Lung (tissue), 11 donors: ENCODE measurements at regions not wholly inside any gene's neighbourhood (a gene's known extent, or its start where the extent isn't known, plus 50 kb on each side); places are given as distances from the start of the nearest gene placed in this dataset.
A peak's percentile ranks its signal among the peaks of the same experiment; 100 is the strongest.

ENCODE experiments used
- ATAC-seq: fragments of 200-7000 bp; cut with Tn5 transposase; one replicate; pipeline ENCODE4 v1.9.1; 2020; ENCODE audit warnings: moderate number of reproducible peaks; ENCODE audit not compliant: insufficient read depth, low FRiP score
- DNase-seq, 3 donors: peaks; one replicate each; pipeline ENCODE4 v3.0.0-alpha.2; 2013 to 2017
- H3K27ac ChIP-seq, 2 donors: one replicate each; pipeline ENCODE4 v1.5.1; 2013; ENCODE audit warnings: mild to moderate bottlenecking in 2 of 2, moderate library complexity in 2 of 2, control low read depth in 1 of 2, inconsistent platforms in 1 of 2, low read depth in 1 of 2, low read length in 1 of 2
- H3K27me3 ChIP-seq, 3 donors: one replicate each; pipeline ENCODE4 v1.5.1; 2013; ENCODE audit warnings: low read length in 2 of 3; ENCODE audit not compliant: control insufficient read depth in 3 of 3, insufficient read depth in 3 of 3
- H3K36me3 ChIP-seq, 4 donors: one replicate each; pipeline ENCODE4 v1.5.1; 2013; ENCODE audit warnings: low read length in 4 of 4, mild to moderate bottlenecking in 1 of 4, moderate library complexity in 1 of 4; ENCODE audit not compliant: control insufficient read depth in 4 of 4, insufficient read depth in 4 of 4
- H3K4me1 ChIP-seq, 5 donors: one replicate each; pipeline ENCODE4 v1.5.1; 2013; ENCODE audit warnings: low read length in 5 of 5, mild to moderate bottlenecking in 2 of 5, moderate library complexity in 1 of 5; ENCODE audit not compliant: control insufficient read depth in 5 of 5, insufficient read depth in 5 of 5
- H3K4me3 ChIP-seq: one replicate; pipeline ENCODE4 v1.5.1; 2013; ENCODE audit warnings: mild to moderate bottlenecking, control low read depth, moderate library complexity
- H3K9ac ChIP-seq, 2 donors: one replicate each; pipeline ENCODE4 v1.5.1; 2013; ENCODE audit warnings: low read length in 2 of 2, control low read depth in 1 of 2; ENCODE audit not compliant: insufficient read depth in 1 of 2
- H3K9me3 ChIP-seq, 4 donors: one replicate each; pipeline ENCODE4 v1.5.1; 2013; ENCODE audit warnings: low read length in 3 of 4, mild to moderate bottlenecking in 1 of 4, moderate library complexity in 1 of 4; ENCODE audit not compliant: control insufficient read depth in 4 of 4, insufficient read depth in 3 of 4
- WGBS, 2 donors: extraction: QIAGEN DNeasy Blood & Tissue Kit; methylation state at CpG; one replicate each; pipeline ENCODE4 v1.1.7; 2013; 5-methylcytosine and 5-hydroxymethylcytosine counted together
- TF ChIP-seq, protein P1 (sequence below): IDR thresholded peaks from 2 replicates; pipeline ENCODE4 v1.5.1; 2012; ENCODE audit warnings: mild to moderate bottlenecking; ENCODE audit errors: control extremely low read depth, extremely low read depth
- donor health status: control.
- donor health status: control.
- donor health status: Bipolar disorder and iron deficiency.
- donor health status: healthy.
- donor health status: DM: yes; HTN: yes; CAD: no.

DNA sequence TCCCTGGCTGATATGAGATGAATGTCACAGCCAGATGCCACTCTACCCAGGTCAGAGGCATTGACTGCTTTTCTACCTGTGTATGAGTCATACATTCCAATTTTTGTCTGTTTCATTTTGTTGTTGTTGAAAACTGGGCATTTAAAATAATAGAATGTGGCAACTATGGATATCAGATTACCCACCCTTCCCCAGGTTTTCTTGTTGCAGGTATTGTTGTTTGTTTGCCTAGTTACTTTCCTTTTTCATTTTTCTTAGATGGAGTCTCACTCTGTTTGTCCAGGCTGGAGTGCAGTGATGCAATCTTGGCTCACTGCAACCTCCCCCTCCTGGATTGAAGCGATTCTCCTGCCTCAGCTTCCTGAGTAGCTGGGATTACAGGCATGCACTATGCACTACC is 70.2 kb downstream of the LRRC30 start:
- no peak for ATAC-seq

DNA sequence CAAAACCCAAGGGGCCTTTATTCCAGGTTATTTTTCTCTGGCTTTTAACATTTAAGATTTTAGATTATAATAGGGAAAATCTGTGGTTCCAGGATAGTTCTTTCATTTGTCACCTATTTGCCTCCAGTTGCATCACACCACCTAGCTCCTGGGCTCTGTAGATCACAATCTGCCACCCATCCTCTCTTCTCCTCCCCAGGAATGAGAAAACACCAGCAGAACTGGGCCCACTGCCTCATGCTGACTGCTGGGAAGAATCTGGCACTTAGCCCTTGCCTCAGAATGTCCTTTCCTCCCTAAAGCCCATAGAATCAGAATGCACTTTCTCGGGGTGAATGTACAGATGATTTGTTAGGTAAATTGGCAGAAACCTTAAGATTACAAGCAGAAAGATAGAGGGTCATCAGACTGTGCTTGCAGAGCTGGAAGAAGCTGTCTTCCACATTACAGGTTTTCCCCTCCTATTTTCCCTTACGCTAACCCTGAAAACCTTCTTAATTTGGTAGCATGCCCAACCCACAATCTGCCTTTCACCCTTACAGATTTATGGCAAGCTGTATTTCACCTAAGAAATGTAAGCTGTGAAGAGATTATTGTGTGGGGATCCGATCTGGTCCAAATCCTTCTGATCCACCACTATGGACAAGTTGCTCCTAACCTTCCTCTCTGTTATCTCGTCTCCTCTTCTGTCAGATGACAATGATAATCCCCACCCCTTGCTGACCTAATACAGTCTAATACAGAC is 72.6 kb downstream of the LRRC30 start:
- no peaks in the 10 kb centered on the region for H3K36me3 ChIP-seq
- 57 to 60% methylated on average over 4 of the region's 4 CpGs for WGBS, 2 donors
- no peak overlapping the region for H3K9ac ChIP-seq
- no peaks in the 10 kb centered on the region for H3K4me1 ChIP-seq
- peaks cover 0 to 5% (median 3%) of the 10 kb centered on the region in 4 donors for H3K9me3 ChIP-seq
- no peak overlapping the region for H3K27ac ChIP-seq
- ATAC-seq (no peak), DNase-seq (peak in 1 of 3 donors; percentile 15)
- H3K4me3 ChIP-seq: no peak overlapping the region
- no peaks in the 10 kb centered on the region for H3K27me3 ChIP-seq
- TF ChIP-seq, protein P1, sequence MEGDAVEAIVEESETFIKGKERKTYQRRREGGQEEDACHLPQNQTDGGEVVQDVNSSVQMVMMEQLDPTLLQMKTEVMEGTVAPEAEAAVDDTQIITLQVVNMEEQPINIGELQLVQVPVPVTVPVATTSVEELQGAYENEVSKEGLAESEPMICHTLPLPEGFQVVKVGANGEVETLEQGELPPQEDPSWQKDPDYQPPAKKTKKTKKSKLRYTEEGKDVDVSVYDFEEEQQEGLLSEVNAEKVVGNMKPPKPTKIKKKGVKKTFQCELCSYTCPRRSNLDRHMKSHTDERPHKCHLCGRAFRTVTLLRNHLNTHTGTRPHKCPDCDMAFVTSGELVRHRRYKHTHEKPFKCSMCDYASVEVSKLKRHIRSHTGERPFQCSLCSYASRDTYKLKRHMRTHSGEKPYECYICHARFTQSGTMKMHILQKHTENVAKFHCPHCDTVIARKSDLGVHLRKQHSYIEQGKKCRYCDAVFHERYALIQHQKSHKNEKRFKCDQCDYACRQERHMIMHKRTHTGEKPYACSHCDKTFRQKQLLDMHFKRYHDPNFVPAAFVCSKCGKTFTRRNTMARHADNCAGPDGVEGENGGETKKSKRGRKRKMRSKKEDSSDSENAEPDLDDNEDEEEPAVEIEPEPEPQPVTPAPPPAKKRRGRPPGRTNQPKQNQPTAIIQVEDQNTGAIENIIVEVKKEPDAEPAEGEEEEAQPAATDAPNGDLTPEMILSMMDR: no peak

More for the DNA sequence above, 70.2 kb downstream of the LRRC30 start:
- Histone ChIP-seq H3K9ac (no peak overlapping the region), H3K4me3 (no peak overlapping the region), H3K27me3 (no peaks in the 10 kb centered on the region), H3K27ac (no peak overlapping the region), H3K4me1 (no peaks in the 10 kb centered on the region), H3K9me3 (peaks cover 0 to 3% (median 3%) of the 10 kb centered on the region in 4 donors), H3K36me3 (no peaks in the 10 kb centered on the region)
- DNase-seq: no peak
- TF ChIP-seq, protein P1: no peak
- 50 to 86% methylated on average over 1 of the region's 1 CpG for WGBS, 2 donors

DNA sequence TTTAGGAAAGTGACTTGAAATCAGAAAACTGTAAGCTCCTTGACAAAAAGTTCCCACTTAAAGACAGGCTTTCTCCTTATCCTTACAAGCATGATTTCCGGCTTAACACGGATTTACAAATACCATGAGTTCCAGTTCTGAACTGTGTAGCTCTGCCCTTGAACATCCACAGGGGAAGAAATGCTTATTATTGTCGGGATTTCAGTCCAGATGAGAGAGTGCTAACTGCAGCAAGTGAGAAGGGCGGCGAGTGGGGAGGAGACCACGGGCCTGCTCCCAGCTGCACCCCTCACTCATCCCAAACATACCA is 73.1 kb downstream of the LRRC30 start:
- H3K27ac ChIP-seq: no peak overlapping the region
- no peaks in the 10 kb centered on the region for H3K27me3 ChIP-seq
- H3K36me3 ChIP-seq: no peaks in the 10 kb centered on the region
- 84 to 94% methylated on average over 6 of the region's 6 CpGs for WGBS, 2 donors
- DNase-seq (no peak), ATAC-seq (no peak)
- H3K9ac ChIP-seq: no peak overlapping the region
- H3K9me3 ChIP-seq: peaks cover 0 to 5% (median 3%) of the 10 kb centered on the region in 4 donors
- TF ChIP-seq, protein P1: no peak
- no peaks in the 10 kb centered on the region for H3K4me1 ChIP-seq
- no peak overlapping the region for H3K4me3 ChIP-seq

DNA sequence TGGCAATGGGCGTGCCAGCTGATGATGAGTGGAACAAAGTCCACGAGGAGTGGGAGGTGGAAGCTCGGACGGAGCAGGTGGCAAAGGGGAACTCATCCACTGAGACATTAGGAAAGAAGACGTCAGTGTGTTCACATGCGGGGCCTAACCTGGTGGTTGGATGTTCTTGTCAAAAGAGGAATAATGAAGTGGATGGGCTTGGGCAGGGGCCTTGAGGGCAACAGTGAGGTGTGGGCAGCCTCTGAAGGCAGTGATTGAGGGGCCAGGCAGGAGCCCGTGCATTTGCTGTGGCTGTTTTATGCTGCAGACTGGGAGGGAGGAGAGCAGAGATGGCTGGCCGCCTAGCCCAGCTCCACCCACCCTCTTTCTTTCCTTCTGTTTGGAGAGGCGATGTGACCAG is 74.5 kb downstream of the LRRC30 start:
- TF ChIP-seq, protein P1: no peak
- H3K27ac ChIP-seq: no peak overlapping the region
- peaks cover 0 to 3% (median 2%) of the 10 kb centered on the region in 4 donors for H3K9me3 ChIP-seq
- no peaks in the 10 kb centered on the region for H3K36me3 ChIP-seq
- no peak overlapping the region for H3K4me3 ChIP-seq
- ATAC-seq (no peak), DNase-seq (no peak)
- H3K27me3 ChIP-seq: no peaks in the 10 kb centered on the region
- no peaks in the 10 kb centered on the region for H3K4me1 ChIP-seq
- 88 to 93% methylated on average over 9 of the region's 9 CpGs for WGBS, 2 donors
- no peak overlapping the region for H3K9ac ChIP-seq
